ENCODE measurements at regions not wholly inside any gene's neighbourhood (a gene's known extent, or its start where the extent isn't known, plus 50 kb on each side); places are given as distances from the start of the nearest gene placed in this dataset.
"Not testable (repeated sequence)": the region's sequence is repeated elsewhere in the genome, so short reads cannot be mapped to it uniquely, and the experiment has no call there.

DNA sequence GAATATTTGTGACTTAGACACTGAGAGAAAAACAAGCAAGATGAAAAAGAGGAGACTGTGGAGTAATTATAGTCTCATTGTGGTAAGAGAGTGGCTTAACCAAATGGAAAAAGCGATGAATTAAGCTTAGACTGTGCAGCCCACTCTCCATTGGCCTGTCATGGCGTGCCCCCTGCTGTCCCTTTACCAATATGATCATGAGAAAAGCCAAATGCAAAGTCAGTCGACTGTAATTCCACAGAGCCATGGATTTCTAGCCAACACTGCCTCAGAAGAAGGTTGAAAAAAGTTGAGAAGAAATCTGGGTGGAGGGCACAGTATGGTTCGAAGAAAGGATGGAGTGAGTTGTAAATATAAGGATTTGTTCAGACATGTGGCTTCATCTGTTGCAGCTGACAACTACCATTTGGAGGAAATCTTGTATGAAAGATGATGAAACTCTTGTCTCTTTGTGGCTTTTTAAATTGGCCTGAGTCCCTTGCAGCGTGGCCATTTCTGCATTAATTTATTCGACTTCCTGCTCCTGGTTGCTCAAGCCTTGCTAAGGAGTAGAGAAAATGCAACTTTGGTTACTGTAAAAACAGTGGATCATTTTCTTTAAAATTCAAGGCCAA lies 251.4 kb downstream of the DOK5 start:
- no peak for DNase-seq

DNA sequence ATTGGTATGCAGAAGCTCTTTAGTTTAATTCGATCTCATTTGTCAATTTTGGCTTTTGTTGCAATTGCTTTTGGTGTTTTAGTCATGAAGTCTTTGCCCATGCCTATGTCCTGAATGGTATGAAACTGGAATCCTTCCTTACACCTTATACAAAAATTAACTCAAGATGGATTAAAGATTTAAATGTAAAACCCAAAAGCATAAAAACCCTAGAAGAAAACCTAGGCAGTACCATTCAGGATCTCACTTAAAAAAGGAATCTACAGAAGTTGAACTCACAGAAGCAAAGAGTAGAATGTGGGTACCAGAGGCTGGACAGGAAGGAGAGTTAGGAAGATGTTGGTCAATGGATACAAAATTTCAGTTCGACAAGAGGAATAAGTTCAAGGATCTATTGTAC lies 249.9 kb downstream of the DOK5 start:
- not testable (repeated sequence) for DNase-seq

DNA sequence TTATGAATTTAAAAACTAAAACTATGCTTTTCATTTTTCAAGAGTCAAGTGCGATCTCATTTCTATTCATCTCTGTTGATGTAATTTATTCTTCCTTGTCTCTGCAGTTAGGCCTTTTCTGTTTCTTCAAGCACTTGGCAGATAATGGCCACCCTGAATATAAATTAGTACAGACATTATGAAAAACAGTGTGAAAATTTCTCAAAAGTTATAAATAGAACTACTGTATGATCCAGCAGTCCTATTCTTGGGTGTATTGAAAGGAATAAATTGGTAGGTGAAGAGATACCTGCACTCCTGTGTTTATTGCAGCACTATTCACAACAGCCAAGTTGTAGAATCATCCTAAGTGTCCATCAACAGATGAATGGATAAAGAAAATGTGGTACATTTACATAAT lies 248.3 kb downstream of the DOK5 start:
- DNase-seq, result no peak

DNA sequence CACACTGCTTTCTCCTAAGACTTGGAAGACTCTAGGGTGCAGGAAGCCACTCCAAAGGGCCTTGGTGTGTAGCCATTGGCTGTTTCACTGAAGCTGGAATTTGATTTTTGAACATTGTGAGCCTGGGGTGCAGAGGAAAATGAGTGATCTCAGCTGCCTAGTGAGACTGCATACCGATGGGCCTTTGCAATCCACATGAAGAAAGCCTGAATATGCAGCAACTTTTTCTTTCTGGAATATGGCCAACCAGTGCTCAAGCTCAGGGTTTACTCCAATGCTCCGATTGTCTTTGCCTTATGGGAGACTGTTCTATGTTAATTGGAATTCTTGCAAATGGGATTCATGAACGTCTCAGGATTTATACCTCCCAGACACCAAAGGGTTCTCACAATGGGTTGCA lies 242.6 kb downstream of the DOK5 start:
- no peak for DNase-seq

DNA sequence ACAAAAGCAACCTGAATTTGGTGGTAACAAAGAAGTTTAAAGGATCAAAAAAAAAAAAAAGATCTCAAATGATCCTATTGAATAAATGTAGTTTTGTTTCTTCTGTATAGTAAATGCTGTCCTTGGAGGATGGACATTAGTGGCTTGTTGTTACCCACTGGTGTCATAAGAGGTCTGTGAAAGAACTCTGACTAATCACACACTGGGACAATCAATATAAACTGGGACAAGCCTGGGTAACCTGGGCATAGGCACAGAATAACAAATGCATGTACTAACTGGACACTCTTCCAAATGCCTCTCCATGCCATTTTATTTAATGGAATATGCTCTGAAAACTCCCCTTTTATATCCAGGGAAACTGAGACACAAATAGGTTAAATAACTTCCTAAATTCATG lies 241.4 kb downstream of the DOK5 start:
- DNase-seq, result no peak

DNA sequence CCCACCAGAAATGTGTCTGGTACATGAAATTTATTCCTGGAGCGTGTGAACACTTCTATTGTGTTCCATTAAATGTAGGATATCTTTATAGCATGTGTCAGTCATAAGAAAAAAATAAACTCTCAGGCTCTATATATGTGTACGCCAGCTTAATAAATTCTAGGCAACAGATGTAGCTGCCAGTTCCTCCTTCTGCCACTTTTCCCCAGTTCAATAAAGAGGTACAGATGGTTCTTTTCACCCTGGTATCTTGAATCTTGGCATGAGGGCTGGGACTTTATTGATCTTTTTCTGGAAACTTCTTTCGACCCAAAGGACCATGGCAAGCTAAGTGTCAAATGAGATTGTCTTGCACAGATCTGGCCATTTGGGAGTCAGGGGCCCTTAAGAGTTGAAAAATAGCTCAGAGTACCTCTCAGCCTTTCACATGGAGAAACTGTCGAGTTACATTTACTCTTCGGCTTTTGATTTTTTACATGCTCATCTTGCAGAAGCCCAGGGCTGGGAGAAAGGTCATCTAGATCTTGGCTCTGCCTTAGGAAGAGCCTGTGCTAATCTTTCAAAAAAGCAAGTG lies 240.9 kb downstream of the DOK5 start:
- no peak for DNase-seq

DNA sequence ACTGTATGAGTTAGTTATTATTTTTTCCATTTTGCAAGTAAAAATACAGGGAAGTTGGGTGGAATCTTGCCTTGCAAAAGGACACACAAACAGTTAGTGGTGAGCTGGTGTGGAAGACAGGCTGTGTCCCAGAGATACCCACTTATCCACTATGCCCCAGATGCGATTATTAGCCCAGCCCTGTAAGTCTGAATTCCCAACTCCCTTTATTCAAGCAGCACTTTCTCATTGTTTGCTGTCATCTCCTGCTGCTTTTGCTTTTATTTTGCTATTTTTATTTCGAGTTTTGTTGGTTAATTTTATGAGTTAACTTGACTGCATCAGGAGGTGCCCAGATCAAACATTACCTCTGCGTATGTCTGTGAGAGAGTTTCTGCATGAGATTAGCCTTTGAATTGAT lies 239.4 kb downstream of the DOK5 start:
- DNase-seq, result no peak

DNA sequence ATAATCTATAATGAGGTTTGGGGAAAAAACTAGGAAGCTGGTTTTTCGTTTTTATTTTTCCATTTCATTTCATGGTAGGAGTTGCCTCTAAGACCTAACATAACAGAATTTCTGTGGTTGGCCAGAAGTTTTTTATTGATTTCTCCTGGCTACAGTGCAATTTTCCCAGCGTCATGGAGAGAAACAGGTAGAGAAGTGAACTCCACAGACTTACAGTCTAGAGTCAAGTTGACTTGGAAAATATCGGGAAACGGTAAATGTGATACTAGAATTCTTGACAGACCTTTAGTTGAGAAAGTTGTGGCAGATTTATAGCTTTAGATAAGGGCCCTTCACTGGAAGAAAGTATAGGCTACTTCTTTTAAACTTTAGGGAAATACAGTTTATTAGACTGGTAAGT lies 238.3 kb downstream of the DOK5 start:
- no peak for DNase-seq

DNA sequence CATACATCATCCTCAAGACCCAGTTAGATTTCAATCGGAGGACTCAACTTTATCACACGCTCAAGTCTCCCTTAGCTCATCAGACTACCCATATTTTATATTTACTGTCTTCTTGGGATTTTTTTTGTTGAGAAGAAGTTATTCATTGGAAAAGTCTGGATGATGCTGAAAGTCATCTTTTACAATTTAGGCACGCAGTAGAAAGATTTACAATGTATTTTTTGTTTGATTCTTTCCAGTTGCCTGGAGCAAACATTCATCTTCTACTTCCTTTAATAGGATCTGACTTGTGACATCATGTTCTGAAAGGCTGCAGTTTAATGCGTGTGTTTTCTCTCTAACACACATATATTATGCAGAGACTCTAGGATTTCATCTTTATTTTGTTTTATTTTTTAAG lies 235.7 kb downstream of the DOK5 start:
- no peak for DNase-seq

DNA sequence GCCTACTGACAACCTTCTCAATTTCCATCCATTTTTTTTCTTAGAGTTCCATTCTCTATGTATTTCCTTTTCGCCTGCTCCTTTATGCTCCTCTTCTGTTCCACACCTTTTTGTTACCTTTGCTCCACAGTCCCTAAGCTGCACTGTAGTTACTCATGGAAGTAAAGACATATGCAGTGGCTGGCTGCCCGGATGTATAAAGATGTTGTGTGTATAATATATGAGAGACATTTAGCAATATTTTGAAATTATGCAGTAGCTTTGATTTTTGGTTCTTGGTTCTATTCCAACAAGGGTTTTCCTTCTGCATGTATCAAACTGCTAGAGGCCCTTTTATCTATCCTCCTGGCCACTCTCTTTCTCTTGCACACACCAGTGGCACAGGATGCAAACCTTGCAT lies 234.9 kb downstream of the DOK5 start:
- DNase-seq, result no peak

DNA sequence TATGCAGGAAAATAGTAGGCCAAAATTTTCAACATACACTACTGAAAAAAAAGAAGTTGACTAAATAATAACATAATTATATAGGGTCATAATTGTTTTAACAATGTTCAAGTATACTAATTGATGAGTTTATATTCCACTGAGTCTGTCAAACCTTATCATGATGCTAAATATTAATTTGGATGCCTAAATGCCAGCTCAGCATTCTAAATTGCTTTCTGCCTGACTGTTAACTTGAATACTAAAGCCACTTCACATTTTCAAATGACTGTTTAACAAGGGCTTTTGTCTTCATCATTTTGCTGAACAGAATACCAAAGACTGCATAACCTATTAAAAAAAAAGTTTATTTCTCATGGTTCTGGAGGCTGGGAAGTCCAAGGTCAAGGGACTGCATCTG lies 232.8 kb downstream of the DOK5 start:
- DNase-seq, result no peak

DNA sequence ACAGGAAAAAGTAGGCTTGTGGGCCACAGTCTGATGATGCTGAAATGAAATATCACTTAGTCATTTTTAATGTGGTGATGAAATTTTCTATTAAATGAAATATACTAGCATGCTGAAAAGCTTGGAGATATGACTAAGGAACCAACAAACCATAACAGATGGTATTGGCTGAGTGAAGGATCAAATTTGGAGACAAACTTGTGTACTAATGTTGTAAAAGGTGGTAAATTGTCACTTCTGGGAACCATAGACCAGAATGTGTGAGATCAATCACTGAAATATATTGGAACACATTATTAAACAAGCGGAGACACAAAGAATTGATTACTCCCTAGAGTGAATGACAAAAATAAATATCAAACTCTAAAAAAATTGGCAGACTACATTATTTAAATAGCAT lies 232.4 kb downstream of the DOK5 start:
- DNase-seq, result no peak

DNA sequence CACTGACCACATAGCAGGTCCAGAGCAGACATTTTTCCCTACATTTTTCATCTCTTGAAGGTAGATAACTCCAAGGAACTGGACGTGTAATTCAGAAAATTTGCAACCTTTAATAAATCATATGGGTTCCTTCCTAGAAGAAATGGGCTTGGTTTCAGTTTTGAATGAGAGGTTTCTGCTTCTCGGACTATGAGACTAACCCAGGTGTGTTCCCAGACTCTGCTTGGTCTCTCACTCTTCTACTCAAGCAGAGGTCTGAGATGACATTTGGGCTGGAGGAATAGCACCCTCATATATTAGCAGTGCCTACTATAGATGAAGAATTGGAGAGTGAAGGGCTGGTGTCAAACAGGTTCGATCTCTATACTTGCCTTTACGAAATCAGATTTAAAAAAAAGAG lies 231.2 kb downstream of the DOK5 start:
- no peak for DNase-seq

DNA sequence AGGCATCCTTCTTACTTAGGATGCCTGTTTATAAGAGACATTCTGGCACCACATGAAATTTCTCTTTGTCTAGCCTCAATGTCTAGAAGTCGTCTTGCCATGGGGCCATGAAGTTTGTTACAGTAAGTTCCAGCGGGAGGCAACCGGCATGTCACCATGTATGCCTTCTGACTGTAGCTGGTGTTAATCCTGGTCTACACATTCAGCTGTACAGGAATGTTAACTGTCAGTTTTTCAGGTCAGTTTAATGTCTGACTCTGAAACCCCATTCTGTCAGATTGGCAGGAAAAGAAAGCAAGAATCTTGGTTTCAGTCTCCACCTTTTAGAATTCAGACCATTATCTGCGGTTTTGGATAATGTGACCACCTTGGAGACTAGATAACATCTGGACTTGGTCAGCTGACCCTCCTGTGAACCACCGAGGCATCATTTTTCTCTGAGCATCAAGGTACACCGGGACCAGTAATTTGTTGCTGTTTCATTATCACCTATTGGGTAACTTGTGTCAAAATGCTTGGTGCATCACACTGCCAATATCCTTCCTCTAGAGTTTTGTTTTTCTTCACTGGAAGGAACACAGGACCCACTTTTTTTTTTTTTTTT lies 228.7 kb downstream of the DOK5 start:
- no peak for DNase-seq

All from right kidney (tissue), 1 donor.